Left lung (tissue), 4 donors: ENCODE measurements at regions not wholly inside any gene's neighbourhood (a gene's known extent, or its start where the extent isn't known, plus 50 kb on each side); places are given as distances from the start of the nearest gene placed in this dataset.
A peak's percentile ranks its signal among the peaks of the same experiment; 100 is the strongest.

Source experiments
- ATAC-seq: fragments of 200-7000 bp; cut with Tn5 transposase; one replicate; pipeline ENCODE4 v1.9.1; 2020; ENCODE audit warnings: moderate library complexity
- DNase-seq, 4 donors: peaks; one replicate each; pipeline ENCODE4 v3.0.0-alpha.2; 2013 to 2020
- H3K27ac ChIP-seq, 2 donors: fragments of 200-600 bp; sonication (generic) in 1 of 2; one replicate each; pipeline versions ENCODE4 v1.5.0 to v1.8.0; 2020 to 2021
- H3K27me3 ChIP-seq, 2 donors: fragments of 200-600 bp; sonication (generic) in 1 of 2; one replicate each; pipeline versions ENCODE4 v1.5.0 to v1.8.0; 2020 to 2021
- H3K36me3 ChIP-seq, 2 donors: fragments of 200-600 bp; sonication (generic) in 1 of 2; one replicate each; pipeline versions ENCODE4 v1.5.0 to v1.8.0; 2020 to 2021
- H3K4me1 ChIP-seq, 2 donors: fragments of 200-600 bp; one replicate each; pipeline ENCODE4 v1.8.0; 2021
- H3K4me3 ChIP-seq, 2 donors: fragments of 200-600 bp; sonication (generic) in 1 of 2; one replicate each; pipeline versions ENCODE4 v1.5.0 to v1.8.0; 2020 to 2021; ENCODE audit warnings: mild to moderate bottlenecking in 1 of 2
- H3K9me3 ChIP-seq, 2 donors: fragments of 200-600 bp; sonication (generic) in 1 of 2; one replicate each; pipeline versions ENCODE4 v1.5.0 to v1.8.0; 2020 to 2021
- intact Hi-C, 2 donors: fragments of 100-400 bp; cut with DNase I; formaldehyde crosslinking; loops; one replicate each; pipeline versions ENCODE4 v1.11.2 to v1.14.2; 2022
- TF ChIP-seq, protein P1 (sequence below), 2 donors: fragments of 200-600 bp; sonication (generic) in 1 of 2; IDR thresholded peaks; one replicate each; pipeline versions ENCODE4 v1.5.0 to v1.8.0; 2021; ENCODE audit warnings: antibody characterized with exemption in 2 of 2
- donor health status: DM: no; HTN: yes; CAD: no.
- donor health status: DM: no; HTN: no; CAD: no.

DNA sequence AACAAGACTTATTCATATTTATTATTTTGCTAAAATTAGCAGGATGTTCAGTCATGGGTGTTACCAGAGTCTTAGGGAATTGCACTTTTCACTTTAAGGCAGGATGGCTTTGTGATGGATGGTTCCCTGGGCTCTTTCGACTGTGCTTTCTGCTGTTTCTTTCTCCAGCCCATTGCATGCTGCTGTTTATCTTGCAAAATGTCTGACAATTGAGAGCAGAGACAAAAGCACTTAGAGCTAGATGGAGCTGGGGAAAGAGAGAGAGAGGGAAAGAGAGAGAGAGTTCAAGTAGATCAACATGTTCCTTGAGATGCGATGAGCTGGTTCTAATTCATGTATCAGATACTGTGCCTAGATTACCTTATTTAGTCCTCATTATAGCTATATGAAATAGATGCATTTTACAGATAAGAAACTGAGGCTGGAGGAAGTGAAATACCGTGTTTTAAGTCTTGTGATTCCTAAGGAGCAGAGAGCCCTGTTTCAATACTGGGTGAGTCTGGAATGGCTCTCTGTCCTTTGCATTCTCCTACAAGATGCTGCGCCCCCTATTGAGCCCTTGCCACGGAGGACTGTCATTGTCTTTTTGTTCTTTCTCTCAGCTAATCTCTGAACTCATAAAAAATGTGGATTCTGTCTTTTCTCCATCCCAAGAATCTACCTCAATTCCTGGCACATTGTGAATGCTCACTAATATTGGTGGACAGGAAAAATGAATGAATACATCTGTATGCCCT, 227.9 kb downstream of the ALG10B start:
- Histone ChIP-seq H3K4me3 (no peak overlapping the region), H3K27ac (no peak overlapping the region), H3K4me1 (no peaks in the 10 kb centered on the region), H3K27me3 (no peaks in the 10 kb centered on the region), H3K9me3 (no peaks in the 10 kb centered on the region), H3K36me3 (no peaks in the 10 kb centered on the region)
- ATAC-seq, result no peak
- DNase-seq, result no peak
- intact Hi-C loops, result no loop called here
- TF ChIP-seq, protein P1, sequence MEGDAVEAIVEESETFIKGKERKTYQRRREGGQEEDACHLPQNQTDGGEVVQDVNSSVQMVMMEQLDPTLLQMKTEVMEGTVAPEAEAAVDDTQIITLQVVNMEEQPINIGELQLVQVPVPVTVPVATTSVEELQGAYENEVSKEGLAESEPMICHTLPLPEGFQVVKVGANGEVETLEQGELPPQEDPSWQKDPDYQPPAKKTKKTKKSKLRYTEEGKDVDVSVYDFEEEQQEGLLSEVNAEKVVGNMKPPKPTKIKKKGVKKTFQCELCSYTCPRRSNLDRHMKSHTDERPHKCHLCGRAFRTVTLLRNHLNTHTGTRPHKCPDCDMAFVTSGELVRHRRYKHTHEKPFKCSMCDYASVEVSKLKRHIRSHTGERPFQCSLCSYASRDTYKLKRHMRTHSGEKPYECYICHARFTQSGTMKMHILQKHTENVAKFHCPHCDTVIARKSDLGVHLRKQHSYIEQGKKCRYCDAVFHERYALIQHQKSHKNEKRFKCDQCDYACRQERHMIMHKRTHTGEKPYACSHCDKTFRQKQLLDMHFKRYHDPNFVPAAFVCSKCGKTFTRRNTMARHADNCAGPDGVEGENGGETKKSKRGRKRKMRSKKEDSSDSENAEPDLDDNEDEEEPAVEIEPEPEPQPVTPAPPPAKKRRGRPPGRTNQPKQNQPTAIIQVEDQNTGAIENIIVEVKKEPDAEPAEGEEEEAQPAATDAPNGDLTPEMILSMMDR (IDR thresholded peaks at IDR 0.05), result no peak

DNA sequence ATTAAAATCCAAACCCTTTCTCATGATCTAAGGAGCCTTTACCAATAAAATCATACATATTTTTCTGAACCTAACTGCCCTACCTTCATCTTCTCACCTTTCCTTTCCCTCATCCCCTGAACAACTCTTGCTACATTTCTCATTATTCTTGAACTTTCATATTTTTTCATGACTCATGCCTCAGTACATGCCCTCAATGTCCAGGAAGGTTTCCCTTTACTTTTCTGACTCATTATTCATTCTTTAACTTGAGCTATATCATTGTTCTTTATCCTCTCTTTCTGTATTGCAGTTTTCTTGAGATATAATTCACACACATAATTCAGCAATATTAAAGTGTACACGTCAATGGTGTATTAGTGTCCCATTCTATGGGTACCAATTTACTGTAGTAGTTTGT, 231.0 kb downstream of the ALG10B start:
- ATAC-seq, result no peak
- H3K36me3 ChIP-seq, result no peaks in the 10 kb centered on the region
- no peak overlapping the region for H3K4me3 ChIP-seq
- intact Hi-C loops, result no loop called here
- no peak overlapping the region for H3K27ac ChIP-seq
- TF ChIP-seq, protein P1 (IDR thresholded peaks at IDR 0.05), result no peak
- H3K9me3 ChIP-seq, result no peaks in the 10 kb centered on the region
- no peaks in the 10 kb centered on the region for H3K27me3 ChIP-seq
- DNase-seq, result no peak
- no peaks in the 10 kb centered on the region for H3K4me1 ChIP-seq

DNA sequence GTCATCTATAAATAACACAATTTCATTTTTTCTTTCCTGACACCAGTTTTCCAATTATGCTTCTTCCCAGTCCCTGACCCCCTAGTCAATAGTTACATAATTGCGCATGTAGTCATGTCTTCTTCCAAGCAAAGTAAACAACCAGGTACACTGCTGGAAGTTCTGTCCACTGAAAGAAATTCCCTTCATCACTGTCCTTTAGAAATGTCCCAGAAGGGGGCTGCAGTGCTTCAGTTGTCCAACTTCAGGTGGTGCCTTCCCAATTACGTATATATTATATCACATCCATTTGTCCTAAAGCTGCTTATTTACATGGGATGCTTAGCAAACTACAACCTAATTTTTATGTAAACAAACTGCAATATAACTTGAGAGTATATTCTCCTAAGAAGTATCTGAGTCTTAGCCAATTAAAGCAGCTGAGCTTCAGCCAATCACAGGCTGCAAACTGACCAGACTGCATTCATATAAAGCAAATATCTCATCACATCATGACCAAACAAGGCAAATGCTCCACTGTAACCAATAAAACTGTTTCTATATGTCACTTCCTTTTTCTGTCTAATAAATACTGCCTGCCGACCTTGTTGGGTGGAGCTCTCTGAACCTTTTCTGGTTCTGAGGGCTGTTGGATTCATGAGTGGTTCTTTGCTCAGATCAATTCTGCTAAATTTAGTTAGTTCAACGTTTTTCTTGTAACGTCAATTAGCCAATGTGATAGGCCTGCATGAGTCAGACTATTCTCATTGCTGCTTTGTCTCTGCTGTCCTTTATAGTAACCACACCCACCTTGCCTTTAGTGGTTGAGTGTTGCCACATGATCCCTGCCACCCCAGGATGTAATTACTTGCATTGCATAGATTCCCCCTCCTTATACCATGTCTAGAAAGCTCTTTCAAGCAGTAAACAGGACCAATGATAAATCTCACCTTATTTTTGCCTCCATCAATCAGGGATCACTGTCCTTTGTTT, 239.3 kb downstream of the ALG10B start:
- intact Hi-C loops, result no loop called here
- ATAC-seq (peak; percentile 71), DNase-seq (no peak)
- TF ChIP-seq, protein P1 (IDR thresholded peaks at IDR 0.05), result no peak
- Histone ChIP-seq H3K9me3 (no peaks in the 10 kb centered on the region), H3K4me3 (no peak overlapping the region), H3K4me1 (no peaks in the 10 kb centered on the region), H3K27ac (no peak overlapping the region), H3K27me3 (no peaks in the 10 kb centered on the region), H3K36me3 (no peaks in the 10 kb centered on the region)

DNA sequence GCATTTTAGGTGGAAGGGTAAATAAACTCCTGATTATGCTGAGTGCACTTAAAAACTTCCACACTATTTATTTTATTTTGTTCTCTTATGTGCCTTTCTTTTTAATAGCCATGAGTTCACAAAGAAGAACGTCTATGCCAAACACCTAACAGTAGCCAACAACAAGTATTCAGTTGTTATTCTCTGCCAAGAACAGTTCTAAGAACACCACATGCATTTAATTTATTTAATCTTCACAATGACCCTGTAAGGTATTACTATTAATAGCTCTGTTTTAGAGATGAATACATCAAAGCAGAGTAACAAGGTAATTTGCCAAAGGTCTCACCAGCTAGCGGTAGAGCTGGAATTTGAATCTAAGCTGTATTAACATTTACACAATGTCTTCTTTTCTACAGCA, 240.1 kb downstream of the ALG10B start:
- no peaks in the 10 kb centered on the region for H3K9me3 ChIP-seq
- TF ChIP-seq, protein P1 (IDR thresholded peaks at IDR 0.05), result no peak
- DNase-seq (no peak), ATAC-seq (peak; percentile 68)
- H3K36me3 ChIP-seq, result no peaks in the 10 kb centered on the region
- H3K27me3 ChIP-seq, result no peaks in the 10 kb centered on the region
- H3K4me3 ChIP-seq, result no peak overlapping the region
- no peak overlapping the region for H3K27ac ChIP-seq
- intact Hi-C loops, result no loop called here
- H3K4me1 ChIP-seq, result no peaks in the 10 kb centered on the region

DNA sequence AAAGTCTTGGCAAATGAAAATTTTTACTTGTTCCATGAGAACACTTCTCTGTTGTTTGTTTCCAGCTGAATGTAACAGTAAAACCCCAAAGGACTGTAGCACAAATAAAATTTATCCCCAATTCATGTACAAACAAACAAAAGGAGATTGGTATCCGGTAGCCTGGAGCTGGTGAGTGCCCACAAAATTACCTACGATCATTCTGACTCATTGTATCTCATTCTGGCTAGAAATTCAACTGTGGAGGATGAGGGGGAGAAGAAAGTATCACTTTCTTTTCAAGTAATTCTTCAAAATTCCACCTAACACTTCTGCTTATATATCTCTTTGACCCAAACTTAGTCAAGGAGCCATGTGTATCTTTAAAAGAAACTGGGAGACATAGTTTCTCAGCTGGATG, 268.5 kb downstream of the ALG10B start:
- no peak for ATAC-seq
- TF ChIP-seq, protein P1 (IDR thresholded peaks at IDR 0.05), result no peak
- intact Hi-C loops, result no loop called here

More for the DNA sequence above, 268.5 kb downstream of the ALG10B start:
- H3K36me3 ChIP-seq, result no peaks in the 10 kb centered on the region
- H3K27ac ChIP-seq, result no peak overlapping the region
- H3K9me3 ChIP-seq, result peaks cover 0 to 3% of the 10 kb centered on the region in 2 donors
- H3K27me3 ChIP-seq, result no peaks in the 10 kb centered on the region
- no peak for DNase-seq
- H3K4me1 ChIP-seq, result peaks cover 7 to 14% of the 10 kb centered on the region in 2 donors
- no peak overlapping the region for H3K4me3 ChIP-seq
